ENCODE measurements at regions not wholly inside any gene's neighbourhood (a gene's known extent, or its start where the extent isn't known, plus 50 kb on each side); places are given as distances from the start of the nearest gene placed in this dataset.

- H2AFZ ChIP-seq (ENCODE audit: insufficient read depth, low read depth, low read length, poor library complexity, severe bottlenecking): no peak overlapping the region
- peaks cover 7 to 16% of the 10 kb centered on the region in 2 donors for H3K4me1 ChIP-seq (ENCODE audit: control insufficient read depth in 1 of 2, insufficient read depth in 2 of 2, low read length in 2 of 2)
- Mint-ChIP-seq H3K27ac (no peak overlapping the region), H3K9me3 (peaks cover 3 to 6% (median 5%) of the 10 kb centered on the region in 7 donors), H3K4me3 (no peak overlapping the region), H3K4me1 (peaks cover 19% of the 10 kb centered on the region), H3K27me3 (ENCODE audit: low read depth in 3 of 3) (peaks cover 0 to 11% (median 2%) of the 10 kb centered on the region in 3 donors), H3K36me3 (peaks cover 0 to 4% of the 10 kb centered on the region in 2 donors)
- no peaks in the 10 kb centered on the region for H4K20me1 ChIP-seq (ENCODE audit: insufficient read depth, low read length)
- H3K4me3 ChIP-seq (replicated peaks in 1 of 3; ENCODE audit: low read depth in 2 of 3, low read length in 3 of 3): no peak overlapping the region
- no peak overlapping the region for H3K4me2 ChIP-seq (replicated peaks; ENCODE audit: extremely low read depth, low read length, poor library complexity, severe bottlenecking)
- no peaks in the 10 kb centered on the region for H3K27me3 ChIP-seq (ENCODE audit: control insufficient read depth in 2 of 2, insufficient read depth in 2 of 2, low read length in 2 of 2)
- no CpG with 5 or more reads among the region's 8 CpGs for WGBS (ENCODE audit: insufficient coverage)
- TF ChIP-seq CTCF (IDR thresholded peaks at IDR 0.05): no peak
- intact Hi-C loops (cut with micrococcal nuclease): no loop called here
- peaks cover 0 to 5% of the 10 kb centered on the region in 2 donors for H3K9me3 ChIP-seq (replicated peaks in 1 of 2; ENCODE audit: control insufficient read depth in 1 of 2, insufficient read depth in 1 of 2, low read length in 2 of 2)
- H3K36me3 ChIP-seq (replicated peaks in 1 of 2; ENCODE audit: control insufficient read depth in 1 of 2, insufficient read depth in 2 of 2, low read length in 2 of 2): no peaks in the 10 kb centered on the region
- H3K79me2 ChIP-seq (ENCODE audit: insufficient read depth, low read length): no peaks in the 10 kb centered on the region
- no peak for DNase-seq
- no peak overlapping the region for H3K9ac ChIP-seq (ENCODE audit: insufficient read depth, low read length, poor library complexity, severe bottlenecking)
- H3K27ac ChIP-seq (ENCODE audit: low read depth in 1 of 2, low read length in 2 of 2): no peak overlapping the region
Observed at GRCh38 chr10:47225928-47226645, 73.9 kb upstream of the GDF10 start.

DNA sequence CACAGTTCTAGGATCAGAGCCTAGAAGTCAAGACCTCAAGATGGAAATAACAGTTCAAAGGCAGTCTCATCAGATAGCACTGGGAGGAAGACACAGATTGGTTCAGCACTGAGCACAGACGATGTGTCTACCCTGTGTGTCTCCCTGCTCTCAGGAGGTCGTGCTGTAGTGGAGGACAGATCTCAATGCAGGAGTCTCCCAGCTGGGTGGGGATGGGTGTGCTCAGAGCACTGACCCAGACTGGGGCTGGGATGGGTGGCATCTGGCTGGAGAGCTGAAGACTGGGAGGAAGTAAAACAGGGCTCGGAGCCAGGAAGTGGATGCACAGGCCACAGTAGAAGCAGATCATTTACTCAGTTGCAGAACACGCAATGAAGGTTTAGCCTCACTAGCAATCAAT lies 69.5 kb upstream of the GDF10 start:
- Mint-ChIP-seq H3K4me1 (peaks cover 19% of the 10 kb centered on the region), H3K9me3 (peaks cover 1 to 6% (median 5%) of the 10 kb centered on the region in 7 donors), H3K4me3 (peak overlapping the region in 1 of 2 donors; percentile 43), H3K27ac (peak overlapping the region in 3 of 7 donors; percentile 26 to 75 (median 59)), H3K27me3 (ENCODE audit: low read depth in 3 of 3) (peaks cover 0 to 7% (median 2%) of the 10 kb centered on the region in 3 donors), H3K36me3 (peaks cover 0 to 4% of the 10 kb centered on the region in 2 donors)
- Histone ChIP-seq H3K9ac (ENCODE audit: insufficient read depth, low read length, poor library complexity, severe bottlenecking) (no peak overlapping the region), H3K4me2 (replicated peaks; ENCODE audit: extremely low read depth, low read length, poor library complexity, severe bottlenecking) (no peak overlapping the region), H3K27ac (ENCODE audit: low read depth in 1 of 2, low read length in 2 of 2) (peak overlapping the region in 1 of 2 donors; percentile 15), H3K4me3 (replicated peaks in 1 of 3; ENCODE audit: low read depth in 2 of 3, low read length in 3 of 3) (no peak overlapping the region), H3K4me1 (ENCODE audit: control insufficient read depth in 1 of 2, insufficient read depth in 2 of 2, low read length in 2 of 2) (peaks cover 7 to 16% of the 10 kb centered on the region in 2 donors), H3K27me3 (ENCODE audit: control insufficient read depth in 2 of 2, insufficient read depth in 2 of 2, low read length in 2 of 2) (no peaks in the 10 kb centered on the region), H3K9me3 (replicated peaks in 1 of 2; ENCODE audit: control insufficient read depth in 1 of 2, insufficient read depth in 1 of 2, low read length in 2 of 2) (peaks cover 0 to 5% of the 10 kb centered on the region in 2 donors), H4K20me1 (ENCODE audit: insufficient read depth, low read length) (no peaks in the 10 kb centered on the region), H2AFZ (ENCODE audit: insufficient read depth, low read depth, low read length, poor library complexity, severe bottlenecking) (no peak overlapping the region), H3K36me3 (replicated peaks in 1 of 2; ENCODE audit: control insufficient read depth in 1 of 2, insufficient read depth in 2 of 2, low read length in 2 of 2) (no peaks in the 10 kb centered on the region), H3K79me2 (ENCODE audit: insufficient read depth, low read length) (no peaks in the 10 kb centered on the region)
- peak in 2 of 3 donors; percentile 12 to 56 for DNase-seq
- no peak for TF ChIP-seq CTCF (IDR thresholded peaks at IDR 0.05)
- WGBS (ENCODE audit: insufficient coverage): no CpG with 5 or more reads among the region's 4 CpGs
- intact Hi-C loops (cut with micrococcal nuclease): loop anchor here in 1 of 2 donors (10.0 kb wide), 1 partner anchor 74 kb away; the partner anchor contains the start of gene GDF10
